ENCODE measurements at regions not wholly inside any gene's neighbourhood (a gene's known extent, or its start where the extent isn't known, plus 50 kb on each side); places are given as distances from the start of the nearest gene placed in this dataset.

DNA sequence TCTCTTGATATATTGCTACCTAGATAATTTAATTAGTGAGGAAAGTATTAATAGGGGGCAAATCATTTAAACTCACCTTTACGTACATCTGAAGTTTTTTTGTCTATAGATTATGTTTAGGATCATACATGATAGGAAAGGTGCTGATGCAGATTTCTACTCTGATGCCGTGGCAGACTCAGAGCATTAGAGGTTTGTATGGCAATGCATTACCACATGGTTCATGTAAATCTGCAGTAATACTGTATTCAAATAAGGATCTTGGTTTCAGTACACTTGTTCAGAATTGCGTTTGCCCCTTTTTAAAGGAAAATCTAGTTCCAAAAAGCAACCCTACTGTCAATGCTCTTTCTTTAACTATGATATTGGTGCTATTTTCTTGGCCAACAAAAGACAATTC is 288.3 kb downstream of the PTPRC start:
- Histone ChIP-seq H3K4me1 (no peaks in the 10 kb centered on the region), H3K9me3 (no peaks in the 10 kb centered on the region), H3K27ac (no peak overlapping the region), H3K36me3 (no peaks in the 10 kb centered on the region), H3K4me3 (no peak overlapping the region), H3K27me3 (no peaks in the 10 kb centered on the region)
- intact Hi-C loops (cut with DNase I; ENCODE audit: low total_unique reads): no loop called here
- TF ChIP-seq, protein P1, sequence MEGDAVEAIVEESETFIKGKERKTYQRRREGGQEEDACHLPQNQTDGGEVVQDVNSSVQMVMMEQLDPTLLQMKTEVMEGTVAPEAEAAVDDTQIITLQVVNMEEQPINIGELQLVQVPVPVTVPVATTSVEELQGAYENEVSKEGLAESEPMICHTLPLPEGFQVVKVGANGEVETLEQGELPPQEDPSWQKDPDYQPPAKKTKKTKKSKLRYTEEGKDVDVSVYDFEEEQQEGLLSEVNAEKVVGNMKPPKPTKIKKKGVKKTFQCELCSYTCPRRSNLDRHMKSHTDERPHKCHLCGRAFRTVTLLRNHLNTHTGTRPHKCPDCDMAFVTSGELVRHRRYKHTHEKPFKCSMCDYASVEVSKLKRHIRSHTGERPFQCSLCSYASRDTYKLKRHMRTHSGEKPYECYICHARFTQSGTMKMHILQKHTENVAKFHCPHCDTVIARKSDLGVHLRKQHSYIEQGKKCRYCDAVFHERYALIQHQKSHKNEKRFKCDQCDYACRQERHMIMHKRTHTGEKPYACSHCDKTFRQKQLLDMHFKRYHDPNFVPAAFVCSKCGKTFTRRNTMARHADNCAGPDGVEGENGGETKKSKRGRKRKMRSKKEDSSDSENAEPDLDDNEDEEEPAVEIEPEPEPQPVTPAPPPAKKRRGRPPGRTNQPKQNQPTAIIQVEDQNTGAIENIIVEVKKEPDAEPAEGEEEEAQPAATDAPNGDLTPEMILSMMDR (IDR thresholded peaks at IDR 0.05): no peak
- no peak for DNase-seq

DNA sequence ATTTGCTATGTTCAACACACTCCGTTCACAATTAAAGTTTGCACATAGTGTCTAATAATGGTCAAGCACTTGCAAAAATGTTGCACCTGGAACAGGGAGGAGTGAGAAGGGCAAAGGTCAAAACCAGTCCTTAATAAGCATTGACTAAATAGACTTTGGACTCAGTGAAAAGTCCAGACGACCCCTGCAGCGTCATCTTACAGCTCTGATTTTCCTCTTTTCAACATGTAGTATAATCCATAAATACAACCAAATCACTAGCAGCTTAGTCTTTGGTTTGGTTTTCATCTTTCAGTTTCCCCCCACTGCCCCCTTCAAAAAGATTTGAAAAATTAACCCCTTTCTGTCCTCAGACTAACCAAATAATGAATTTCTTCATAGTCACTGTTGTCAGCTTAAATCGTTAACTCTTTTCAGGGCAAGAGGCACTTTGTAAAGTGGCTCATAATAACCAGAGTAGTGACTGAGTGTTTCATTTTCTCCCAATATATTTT is 290.3 kb downstream of the PTPRC start:
- intact Hi-C loops (cut with DNase I; ENCODE audit: low total_unique reads): no loop called here
- no peak overlapping the region for H3K27ac ChIP-seq
- H3K4me3 ChIP-seq: no peak overlapping the region
- H3K27me3 ChIP-seq: no peaks in the 10 kb centered on the region
- no peak for DNase-seq
- H3K36me3 ChIP-seq: no peaks in the 10 kb centered on the region
- peaks cover 0 to under 1% (median 0%) of the 10 kb centered on the region in 4 donors for H3K4me1 ChIP-seq
- TF ChIP-seq, protein P1 (IDR thresholded peaks at IDR 0.05): no peak
- H3K9me3 ChIP-seq: no peaks in the 10 kb centered on the region

DNA sequence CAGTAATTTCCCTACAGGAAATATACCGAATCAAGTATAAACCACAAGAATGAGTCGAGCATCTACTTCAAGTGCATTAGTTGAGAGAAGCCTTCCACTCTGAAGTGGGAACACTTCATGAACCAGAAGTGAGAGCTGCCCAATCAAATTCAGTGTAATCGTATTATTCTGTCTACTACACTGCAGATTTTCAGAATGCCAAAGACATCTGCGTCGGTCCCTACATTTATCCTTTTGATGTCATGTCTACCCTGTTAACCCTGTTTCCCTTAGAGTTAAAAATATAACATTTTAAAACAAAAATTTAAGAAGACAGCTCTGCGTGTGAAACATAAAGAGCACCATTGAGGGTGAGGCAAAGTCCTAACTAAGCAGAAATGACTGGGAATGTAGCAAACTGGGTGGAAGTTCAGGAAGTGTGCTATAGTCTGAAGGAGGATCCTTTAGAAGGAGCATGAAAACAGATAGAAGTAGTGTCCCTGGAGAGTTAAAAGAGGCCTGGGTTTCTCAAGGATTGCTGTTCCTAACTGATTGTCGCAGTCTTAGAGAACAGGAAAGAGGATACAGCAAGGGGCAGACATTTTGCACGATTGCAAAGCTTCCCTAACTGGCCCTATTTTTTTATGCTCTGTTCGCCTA is 291.2 kb downstream of the PTPRC start:
- no peaks in the 10 kb centered on the region for H3K36me3 ChIP-seq
- peak overlapping the region in 1 of 2 donors; percentile 4 for H3K4me3 ChIP-seq
- TF ChIP-seq, protein P1 (IDR thresholded peaks at IDR 0.05): no peak
- intact Hi-C loops (cut with DNase I; ENCODE audit: low total_unique reads): no loop called here
- no peak overlapping the region for H3K27ac ChIP-seq
- peaks cover 0 to 10% (median 4%) of the 10 kb centered on the region in 4 donors for H3K4me1 ChIP-seq
- DNase-seq: no peak
- no peaks in the 10 kb centered on the region for H3K9me3 ChIP-seq
- H3K27me3 ChIP-seq: no peaks in the 10 kb centered on the region

DNA sequence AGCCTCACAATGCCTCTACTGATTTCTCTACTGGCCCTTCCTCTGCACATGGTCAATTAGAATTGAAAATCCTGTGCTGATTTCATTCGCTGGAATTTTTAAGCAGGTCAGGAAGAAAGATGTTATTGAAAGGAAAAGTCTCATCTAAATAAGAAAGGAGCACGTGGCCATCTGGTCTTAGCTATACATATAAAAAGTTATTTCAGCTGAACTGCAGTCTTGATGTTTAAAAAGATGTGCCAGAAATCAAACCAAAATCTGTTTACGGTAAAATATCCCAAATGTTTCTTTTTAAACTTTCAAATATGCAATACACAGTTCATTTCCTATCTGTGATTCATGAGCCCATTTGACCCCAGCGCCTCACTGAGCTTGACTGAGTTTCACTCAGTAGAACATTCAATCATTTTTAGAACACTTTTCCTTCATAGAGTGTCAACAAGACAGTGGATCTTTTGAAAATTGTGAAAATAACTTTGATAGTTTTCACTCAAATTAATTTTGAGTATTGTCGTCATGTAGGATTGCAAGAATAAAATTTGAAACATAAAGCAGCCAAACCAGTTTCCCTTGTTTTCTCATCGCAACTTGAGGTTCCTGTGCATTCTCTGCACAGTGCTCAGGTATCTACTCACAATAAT is 293.6 kb downstream of the PTPRC start:
- DNase-seq: no peak
- no peaks in the 10 kb centered on the region for H3K36me3 ChIP-seq
- H3K27ac ChIP-seq: no peak overlapping the region
- TF ChIP-seq, protein P1 (IDR thresholded peaks at IDR 0.05): no peak
- H3K4me1 ChIP-seq: peaks cover 0 to 16% (median 11%) of the 10 kb centered on the region in 4 donors
- H3K27me3 ChIP-seq: no peaks in the 10 kb centered on the region
- no peak overlapping the region for H3K4me3 ChIP-seq
- no peaks in the 10 kb centered on the region for H3K9me3 ChIP-seq
- intact Hi-C loops (cut with DNase I; ENCODE audit: low total_unique reads): no loop called here

DNA sequence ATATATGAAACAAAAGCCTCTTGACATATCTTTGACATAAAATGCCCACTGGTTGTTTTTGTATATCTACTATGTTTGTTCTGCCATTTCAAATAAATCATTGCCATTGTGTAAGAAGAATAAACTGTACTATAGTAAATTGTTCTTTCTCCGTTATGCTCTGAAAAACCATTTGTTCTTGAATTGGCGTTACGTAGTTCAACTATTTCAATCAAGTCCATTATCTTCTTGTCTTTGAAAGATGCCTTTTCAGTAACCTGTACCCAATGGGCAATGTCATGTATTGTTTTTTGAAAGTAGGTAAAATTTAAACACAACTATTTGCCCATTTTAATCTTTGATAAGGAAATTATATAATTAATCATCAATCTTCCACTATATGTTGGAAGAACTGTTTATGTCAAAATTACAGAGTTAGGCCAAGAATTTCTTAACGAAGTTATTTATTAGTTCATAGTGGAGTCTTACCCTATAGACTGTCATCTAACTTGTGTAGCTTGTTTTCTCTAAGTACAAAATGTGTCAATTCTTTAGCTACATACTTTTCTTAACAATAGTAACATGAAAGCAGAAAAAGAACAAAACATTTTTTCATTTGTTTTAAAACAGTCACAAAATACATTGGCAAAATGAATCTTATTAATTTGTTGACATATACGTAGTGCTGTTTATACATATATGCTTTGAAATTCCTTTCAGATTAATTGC is 294.8 kb downstream of the PTPRC start:
- Histone ChIP-seq H3K27me3 (no peaks in the 10 kb centered on the region), H3K4me3 (no peak overlapping the region), H3K27ac (no peak overlapping the region), H3K4me1 (peaks cover 0 to 16% (median 11%) of the 10 kb centered on the region in 4 donors), H3K36me3 (no peaks in the 10 kb centered on the region), H3K9me3 (no peaks in the 10 kb centered on the region)
- TF ChIP-seq, protein P1 (IDR thresholded peaks at IDR 0.05): no peak
- intact Hi-C loops (cut with DNase I; ENCODE audit: low total_unique reads): no loop called here
- no peak for DNase-seq

Measured in tibial artery (tissue), 4 donors.